ENCODE measurements at regions not wholly inside any gene's neighbourhood (a gene's known extent, or its start where the extent isn't known, plus 50 kb on each side); places are given as distances from the start of the nearest gene placed in this dataset.

GRCh38 chr2:2660789-2661355 is 329.8 kb upstream of the MYT1L start (continued):
- no peak for TF ChIP-seq TSHZ1 (CRISPR knock-in tag; IDR thresholded peaks at IDR 0.05)

- no peaks in the 10 kb centered on the region; a peak in 1 of 5 replicates for H3K4me1 ChIP-seq (replicated peaks in 1 of 2; ENCODE audit: control insufficient read depth in 2 of 2, insufficient read depth in 2 of 2, low read length in 2 of 2)
- in situ Hi-C loops (cut with MboI): no loop called here
- 0% methylated on average over 15 of the region's 15 CpGs for whole genome bisulfite sequencing (ENCODE audit: insufficient coverage, low coverage, missing lambda C conversion rate)
- H3K4me3 ChIP-seq: no peak overlapping the region
- H3K4me2 ChIP-seq (ENCODE audit: insufficient read depth, low read length): no peak overlapping the region
- no peaks in the 10 kb centered on the region for H3K9me3 ChIP-seq (replicated peaks; ENCODE audit: control insufficient read depth, insufficient read depth, low read depth, low read length)
- ChIA-PET CTCF (ENCODE audit: low intra/inter-chr PET ratio) (no interaction called here), POLR2A (interaction anchor here (1.0 kb wide), 1 partner anchor 12 kb away, joined by 3 read pairs; no protein-coding TSS in a partner anchor)
- no peak overlapping the region for H3K27ac ChIP-seq (ENCODE audit: extremely low read depth, low read depth, low read length)
- no peak overlapping the region for H2AFZ ChIP-seq (ENCODE audit: low read depth, low read length)
- no peaks in the 10 kb centered on the region for H3K36me3 ChIP-seq (ENCODE audit: control insufficient read depth, insufficient read depth, low read length)
- H3K9ac ChIP-seq (ENCODE audit: insufficient read depth in 1 of 2, low read depth in 2 of 2, low read length in 2 of 2): no peak overlapping the region
- no peak for ATAC-seq
- H4K20me1 ChIP-seq (replicated peaks; ENCODE audit: control insufficient read depth, insufficient read depth, low read length): no peaks in the 10 kb centered on the region
- TF ChIP-seq YY1 (IDR thresholded peaks at IDR 0.05; ENCODE audit: borderline replicate concordance in 1 of 3, control insufficient read depth in 1 of 3, extremely low read depth in 1 of 3, insufficient read depth in 3 of 3, insufficient read length in 1 of 3, insufficient replicate concordance in 2 of 3, low read depth in 1 of 3, low read length in 2 of 3) (no peak), YBX1 (IDR thresholded peaks at IDR 0.05) (no peak)
- no peak for DNase-seq (ENCODE audit: extremely low read depth in 1 of 4, low spot score in 3 of 4)
- no peak for FAIRE-seq
- H3K79me2 ChIP-seq (ENCODE audit: control insufficient read depth, insufficient read depth, low read length): no peaks in the 10 kb centered on the region
- peaks cover 0 to 23% of the 10 kb centered on the region in 2 experiments; a peak in 3 of 5 replicates for H3K27me3 ChIP-seq (ENCODE audit: control insufficient read depth in 2 of 2, insufficient read depth in 2 of 2, low read length in 2 of 2)
- intact Hi-C loops (cut with micrococcal nuclease): no loop called here
- BruUV-seq (replicated peaks): no TSS peak
- no peaks in the 10 kb centered on the region for H3K9me1 ChIP-seq (ENCODE audit: control insufficient read depth, insufficient read depth, low read length)
These were observed 326.3 kb upstream of the MYT1L start for GRCh38 chr2:2657121-2657962.

All from K562 (cell line).